ENCODE measurements at regions not wholly inside any gene's neighbourhood (a gene's known extent, or its start where the extent isn't known, plus 50 kb on each side); places are given as distances from the start of the nearest gene placed in this dataset.

DNA sequence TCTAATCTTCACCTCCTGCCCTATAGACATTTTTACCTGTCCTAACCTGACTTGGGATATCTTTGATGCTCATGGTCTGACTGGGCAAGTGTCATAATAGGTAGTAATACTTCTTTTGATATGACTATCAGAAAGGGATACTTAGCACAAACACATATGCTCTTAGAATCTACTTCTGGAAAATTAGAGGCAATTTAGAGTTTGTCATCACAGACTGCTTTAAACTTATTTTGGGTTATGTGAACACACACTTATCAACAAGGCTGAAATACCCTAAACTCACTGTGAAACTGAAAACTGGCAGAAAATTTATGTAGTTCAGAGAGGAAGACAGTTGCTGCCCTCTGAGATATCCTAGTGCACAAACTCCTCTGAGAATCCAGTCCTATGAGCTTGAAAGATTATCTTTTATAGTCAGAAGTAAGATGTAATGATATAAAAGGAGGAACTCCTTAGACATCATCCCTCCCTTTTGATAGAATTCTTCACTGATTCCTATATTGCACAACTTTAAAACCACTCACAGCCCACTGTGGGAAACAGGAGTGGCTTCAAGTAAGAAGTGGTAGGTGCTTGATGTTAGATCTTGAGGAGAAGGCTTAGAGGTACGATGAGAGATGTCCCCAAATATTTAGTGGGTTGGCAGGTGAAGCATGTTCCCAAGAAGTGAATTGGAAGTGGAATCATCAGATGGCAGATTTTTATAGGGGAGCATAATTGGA lies 273.3 kb downstream of the MAN2A1 start:
- peaks cover 4 to 16% of the 10 kb centered on the region in 2 donors for H3K9me3 Mint-ChIP-seq
- DNase-seq (ENCODE audit: low spot score in 2 of 2) (no peak), ATAC-seq (peak; percentile 26 to 82)
- no peak overlapping the region for H3K27ac Mint-ChIP-seq
- no peaks in the 10 kb centered on the region for H3K36me3 Mint-ChIP-seq

DNA sequence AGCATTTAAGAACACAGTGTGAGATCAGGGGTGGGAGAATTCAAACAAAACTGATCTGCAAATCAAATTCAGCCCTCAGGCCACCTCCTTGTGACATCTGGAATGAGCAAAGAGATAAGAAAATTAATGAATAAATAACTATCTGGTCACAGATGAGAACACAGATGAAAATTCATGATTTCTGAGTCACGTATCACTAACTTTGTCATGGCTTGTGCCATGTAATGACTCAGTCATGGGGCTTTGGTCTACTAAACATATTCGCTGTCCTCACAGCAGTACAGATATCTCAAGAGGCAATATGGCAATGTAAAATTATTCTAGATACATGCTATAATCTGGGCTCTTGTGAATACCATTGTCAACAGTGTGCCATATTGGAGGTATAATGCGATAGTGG lies 274.4 kb downstream of the MAN2A1 start:
- Mint-ChIP-seq H3K27ac (no peak overlapping the region), H3K36me3 (no peaks in the 10 kb centered on the region), H3K9me3 (peaks cover 4 to 11% of the 10 kb centered on the region in 2 donors)
- ATAC-seq: no peak
- DNase-seq (ENCODE audit: low spot score in 2 of 2): no peak

- peaks cover 4 to 11% of the 10 kb centered on the region in 2 donors for H3K9me3 Mint-ChIP-seq
- DNase-seq (ENCODE audit: low spot score in 2 of 2): no peak
- peak; percentile 33 to 65 for ATAC-seq
- no peak overlapping the region for H3K27ac Mint-ChIP-seq
- no peaks in the 10 kb centered on the region for H3K36me3 Mint-ChIP-seq
Observed at GRCh38 chr5:109965634-109966033, 275.9 kb downstream of the MAN2A1 start.

GRCh38 chr5:109971968-109972367 lies 282.2 kb downstream of the MAN2A1 start:
- H3K27ac Mint-ChIP-seq: no peak overlapping the region
- H3K9me3 Mint-ChIP-seq: peaks cover 4 to 10% of the 10 kb centered on the region in 2 donors
- ATAC-seq (peak; percentile 41 to 81), DNase-seq (ENCODE audit: low spot score in 2 of 2) (no peak)
- H3K36me3 Mint-ChIP-seq: peaks cover 4% of the 10 kb centered on the region in 2 donors

DNA sequence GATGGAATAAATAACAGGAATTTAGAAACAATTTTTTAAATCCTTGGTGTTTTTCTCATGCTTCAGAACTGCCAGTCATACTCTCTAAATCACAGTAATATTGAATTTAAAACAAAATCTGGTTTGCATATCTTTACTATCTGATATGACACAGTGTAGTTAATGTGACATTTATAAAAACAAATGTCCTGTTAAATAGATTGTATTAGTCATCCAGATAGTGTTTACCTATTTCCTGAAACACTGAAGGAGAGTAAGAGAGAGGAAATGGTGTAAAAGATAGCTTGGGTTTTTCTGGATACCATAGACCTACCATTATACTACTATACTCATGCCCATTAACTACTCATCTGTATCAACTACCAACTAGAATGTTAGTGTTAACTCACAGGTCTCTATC lies 292.3 kb downstream of the MAN2A1 start:
- Mint-ChIP-seq H3K9me3 (peaks cover 0 to 6% of the 10 kb centered on the region in 2 donors), H3K36me3 (peaks cover 0 to 6% of the 10 kb centered on the region in 2 donors), H3K27ac (no peak overlapping the region)
- no peak for DNase-seq (ENCODE audit: low spot score in 2 of 2)
- no peak for ATAC-seq

DNA sequence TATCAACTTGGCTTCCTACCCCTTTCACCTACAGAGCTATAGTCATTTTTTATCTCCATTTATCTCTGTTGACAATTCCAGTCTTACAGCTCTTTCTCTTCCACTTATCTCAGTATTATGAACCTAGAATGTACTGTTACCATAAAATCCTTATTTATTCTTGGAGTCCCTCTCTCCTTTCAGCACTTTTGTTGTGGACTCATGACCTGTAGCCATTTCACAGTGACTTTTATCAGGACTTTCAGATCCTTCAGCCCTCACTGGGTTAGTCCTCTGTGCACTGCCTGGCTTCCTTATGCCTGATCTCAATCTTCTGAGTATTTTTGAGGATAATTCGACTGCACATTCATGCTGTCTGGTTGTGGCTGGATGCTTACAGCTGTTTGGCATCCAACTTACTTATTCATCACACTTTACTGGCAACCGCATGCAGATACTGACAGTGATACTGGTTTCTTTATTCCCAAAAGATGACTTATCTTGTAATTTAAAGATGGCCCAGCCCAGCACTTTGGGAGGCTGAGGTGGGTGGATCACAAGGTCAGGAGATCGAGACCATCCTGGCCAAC lies 293.3 kb downstream of the MAN2A1 start:
- peaks cover 0 to 6% of the 10 kb centered on the region in 2 donors for H3K36me3 Mint-ChIP-seq
- peaks cover 0 to 6% of the 10 kb centered on the region in 2 donors for H3K9me3 Mint-ChIP-seq
- ATAC-seq: no peak
- peak overlapping the region in 1 of 2 donors; percentile 63 for H3K27ac Mint-ChIP-seq
- DNase-seq (ENCODE audit: low spot score in 2 of 2): no peak

DNA sequence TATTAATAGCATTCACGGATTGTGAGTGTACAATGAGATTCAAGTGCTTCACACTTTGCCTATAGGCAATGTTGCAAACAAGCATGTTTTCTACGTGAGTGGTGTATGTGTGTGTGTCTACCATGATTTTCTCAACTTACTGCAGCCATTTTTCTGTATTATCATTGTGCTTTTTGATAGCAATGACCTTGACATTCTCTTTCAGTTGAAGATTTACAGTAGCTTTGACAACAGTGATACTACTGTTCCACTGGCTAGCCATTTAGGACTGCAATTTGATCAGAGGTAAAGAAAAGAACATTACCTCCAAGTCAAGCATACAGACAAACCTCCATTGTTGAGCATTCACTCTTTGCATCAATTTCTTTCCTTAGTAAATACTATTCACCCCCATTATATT lies 297.0 kb downstream of the MAN2A1 start:
- no peak overlapping the region for H3K27ac Mint-ChIP-seq
- DNase-seq (ENCODE audit: low spot score in 2 of 2) (no peak), ATAC-seq (no peak)
- peaks cover 0 to 6% of the 10 kb centered on the region in 2 donors for H3K9me3 Mint-ChIP-seq
- H3K36me3 Mint-ChIP-seq: peaks cover 0 to 6% of the 10 kb centered on the region in 2 donors

- ATAC-seq (no peak), DNase-seq (ENCODE audit: low spot score in 2 of 2) (no peak)
- Mint-ChIP-seq H3K9me3 (peaks cover 0 to 6% of the 10 kb centered on the region in 2 donors), H3K27ac (no peak overlapping the region), H3K36me3 (peaks cover 0 to 6% of the 10 kb centered on the region in 2 donors)
Observed at GRCh38 chr5:109987355-109987754, 297.6 kb downstream of the MAN2A1 start.

DNA sequence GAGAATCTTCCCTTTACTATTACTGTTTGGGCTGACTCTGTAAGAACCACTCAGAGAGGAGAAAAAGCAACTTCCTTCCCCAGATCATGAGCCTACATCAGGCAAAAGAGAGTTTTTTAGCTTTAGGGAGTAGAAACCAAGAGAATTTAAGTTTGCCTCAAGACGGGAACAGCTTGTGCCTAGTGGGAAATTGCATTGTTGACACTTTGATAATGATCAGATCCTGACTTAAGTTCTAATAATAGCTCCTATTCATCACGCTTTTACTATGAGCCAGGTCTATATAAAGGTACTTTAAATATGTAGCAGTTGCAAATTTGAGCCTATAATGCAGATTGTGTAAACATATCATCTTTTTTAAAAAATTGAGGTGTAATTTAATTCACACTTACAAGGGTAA lies 298.2 kb downstream of the MAN2A1 start:
- DNase-seq (ENCODE audit: low spot score in 2 of 2) (no peak), ATAC-seq (no peak)
- peaks cover 0 to 6% of the 10 kb centered on the region in 2 donors for H3K9me3 Mint-ChIP-seq
- no peak overlapping the region for H3K27ac Mint-ChIP-seq
- H3K36me3 Mint-ChIP-seq: peaks cover 0 to 6% of the 10 kb centered on the region in 2 donors

GRCh38 chr5:109989161-109989560 lies 299.4 kb downstream of the MAN2A1 start:
- H3K27ac Mint-ChIP-seq: no peak overlapping the region
- peaks cover 0 to 6% of the 10 kb centered on the region in 2 donors for H3K36me3 Mint-ChIP-seq
- ATAC-seq (no peak), DNase-seq (ENCODE audit: low spot score in 2 of 2) (no peak)
- H3K9me3 Mint-ChIP-seq: peaks cover 0 to 6% of the 10 kb centered on the region in 2 donors

DNA sequence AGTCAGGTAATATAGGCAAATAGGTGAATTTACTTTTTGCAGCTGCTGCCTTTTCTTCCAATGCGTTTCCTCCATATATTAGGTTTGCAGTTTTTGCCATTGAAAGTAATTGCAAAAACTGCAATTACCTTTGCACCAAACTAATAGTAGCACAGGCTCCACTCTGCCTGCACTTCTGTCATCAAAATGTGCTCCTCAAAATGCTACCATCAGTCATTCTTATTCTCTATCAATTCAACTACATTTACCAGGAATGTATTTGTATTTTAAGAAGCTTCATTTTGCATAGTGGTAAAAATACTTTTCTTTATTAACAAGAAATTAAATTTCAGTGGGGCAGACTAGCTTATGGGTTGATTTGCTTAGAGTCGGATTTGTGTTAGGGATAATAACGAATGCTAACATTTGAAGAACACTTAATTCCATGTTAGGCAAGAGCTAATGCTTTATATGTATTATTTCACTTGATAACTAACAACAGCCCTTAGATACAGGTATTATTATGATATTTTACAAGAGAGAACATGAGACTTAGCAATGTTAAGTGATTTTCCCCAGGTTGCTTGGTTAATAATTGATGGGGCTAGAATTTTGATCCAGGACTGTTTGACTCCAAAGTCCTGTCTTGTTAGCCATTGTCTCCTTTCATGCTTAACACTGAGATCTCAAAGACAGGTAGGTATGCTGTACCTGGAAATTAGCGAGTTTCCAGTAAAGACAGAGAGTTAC lies 300.4 kb downstream of the MAN2A1 start:
- Mint-ChIP-seq H3K9me3 (peaks cover 0 to 3% of the 10 kb centered on the region in 2 donors), H3K36me3 (peaks cover 0 to 4% of the 10 kb centered on the region in 2 donors), H3K27ac (no peak overlapping the region)
- DNase-seq (ENCODE audit: low spot score in 2 of 2): no peak
- ATAC-seq: no peak

DNA sequence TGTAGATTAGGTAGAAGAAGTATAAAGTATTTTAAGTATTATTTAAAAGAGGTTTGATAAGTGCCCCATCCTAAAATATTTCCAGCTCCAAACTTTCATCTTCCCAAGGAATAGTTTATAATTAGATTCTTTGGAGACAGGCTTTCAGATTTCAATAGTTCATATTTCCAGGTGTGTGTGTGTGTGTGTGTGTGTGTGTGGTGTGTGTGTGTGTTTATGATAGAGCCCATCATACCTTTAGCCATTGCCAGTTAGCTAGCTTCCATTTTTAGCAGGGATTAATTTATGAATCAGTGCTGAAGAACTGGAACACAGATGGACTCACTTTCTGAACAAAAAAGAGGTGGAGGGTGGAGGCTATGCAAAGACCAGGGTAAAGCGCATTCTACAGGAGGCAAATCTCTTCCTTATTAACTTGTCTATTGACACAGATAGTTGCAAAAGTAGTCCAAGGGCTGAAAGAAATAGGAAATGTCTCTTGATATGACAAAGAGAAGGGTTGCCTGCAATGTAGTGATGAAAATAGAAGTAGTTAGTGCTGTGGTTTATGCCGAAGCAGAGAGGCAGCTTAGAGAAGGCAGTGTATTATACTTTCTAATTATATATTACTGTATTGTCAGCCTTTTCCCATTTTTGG lies 301.1 kb downstream of the MAN2A1 start:
- no peak overlapping the region for H3K27ac Mint-ChIP-seq
- DNase-seq (ENCODE audit: low spot score in 2 of 2) (no peak), ATAC-seq (no peak)
- H3K9me3 Mint-ChIP-seq: no peaks in the 10 kb centered on the region
- no peaks in the 10 kb centered on the region for H3K36me3 Mint-ChIP-seq

- no peak for ATAC-seq
- no peak for DNase-seq (ENCODE audit: low spot score in 2 of 2)
- H3K36me3 Mint-ChIP-seq: no peaks in the 10 kb centered on the region
- no peaks in the 10 kb centered on the region for H3K9me3 Mint-ChIP-seq
- no peak overlapping the region for H3K27ac Mint-ChIP-seq
Observed at GRCh38 chr5:109992264-109992915, 302.7 kb downstream of the MAN2A1 start.

- no peak overlapping the region for H3K27ac Mint-ChIP-seq
- ATAC-seq: no peak
- peaks cover 0 to 9% of the 10 kb centered on the region in 2 donors for H3K36me3 Mint-ChIP-seq
- peaks cover 5 to 6% of the 10 kb centered on the region in 2 donors for H3K9me3 Mint-ChIP-seq
- no peak for DNase-seq (ENCODE audit: low spot score in 2 of 2)
Observed at GRCh38 chr5:109994135-109994534, 304.4 kb downstream of the MAN2A1 start.

- Mint-ChIP-seq H3K9me3 (peaks cover 5 to 6% of the 10 kb centered on the region in 2 donors), H3K27ac (no peak overlapping the region), H3K36me3 (peaks cover 0 to 9% of the 10 kb centered on the region in 2 donors)
- DNase-seq (ENCODE audit: low spot score in 2 of 2): no peak
- no peak for ATAC-seq
Observed at GRCh38 chr5:109996246-109996645, 306.5 kb downstream of the MAN2A1 start.

GRCh38 chr5:109997161-109997560 lies 307.4 kb downstream of the MAN2A1 start:
- DNase-seq (ENCODE audit: low spot score in 2 of 2) (no peak), ATAC-seq (no peak)
- no peak overlapping the region for H3K27ac Mint-ChIP-seq
- H3K9me3 Mint-ChIP-seq: peaks cover 5 to 6% of the 10 kb centered on the region in 2 donors
- peaks cover 0 to 9% of the 10 kb centered on the region in 2 donors for H3K36me3 Mint-ChIP-seq

All from activated naive CD4-positive, alpha-beta T cell treated with anti-CD3 and anti-CD28 coated beads, Interleukin-2, amount 50 U/mL, for 72 hours (primary cell).